ENCODE measurements at regions not wholly inside any gene's neighbourhood (a gene's known extent, or its start where the extent isn't known, plus 50 kb on each side); places are given as distances from the start of the nearest gene placed in this dataset.

DNA sequence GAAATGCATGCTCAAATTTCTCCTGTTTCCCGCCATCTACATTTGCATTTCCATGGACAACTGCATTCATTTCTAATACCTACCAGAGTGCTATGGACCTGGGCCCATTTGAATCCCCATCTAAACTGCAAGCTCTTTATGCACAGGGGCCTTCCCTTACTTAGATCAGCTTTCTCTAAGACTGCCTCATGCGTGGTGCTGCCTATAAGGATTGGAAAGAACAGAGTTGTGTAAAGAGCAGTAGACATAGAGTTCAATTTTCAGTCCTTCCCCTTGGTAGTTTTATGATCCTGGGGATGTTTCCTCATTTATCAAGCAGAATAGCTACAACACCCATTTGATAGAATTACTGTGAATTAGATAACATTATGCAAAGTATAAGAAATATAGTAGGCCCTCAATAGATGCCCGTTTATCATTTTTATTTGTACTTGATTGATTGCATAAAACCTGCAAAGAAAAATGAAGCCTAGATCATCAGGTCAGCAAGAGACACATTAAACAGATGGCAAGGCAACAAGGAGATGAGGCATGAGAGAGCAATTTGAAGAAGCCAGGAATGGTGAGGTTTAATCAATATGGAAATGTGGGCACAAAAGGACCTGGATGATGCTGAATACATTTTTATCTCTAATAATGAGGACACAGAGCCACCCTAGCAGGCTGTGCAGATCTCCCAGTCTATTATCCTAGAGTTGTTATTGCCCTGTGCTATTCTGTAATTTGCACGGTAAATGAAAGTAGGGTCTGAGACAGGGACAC is 359.7 kb downstream of the FAM181B start:
- DNase-seq = no peak
- Histone ChIP-seq H3K4me3 (no peak overlapping the region), H3K4me1 (no peaks in the 10 kb centered on the region), H3K36me3 (no peaks in the 10 kb centered on the region), H3K9me3 (peaks cover 0 to 5% (median 0%) of the 10 kb centered on the region in 3 donors), H3K27ac (no peak overlapping the region), H3K27me3 (no peaks in the 10 kb centered on the region)
- intact Hi-C loops (cut with DNase I; ENCODE audit: low total_unique reads) = no loop called here
- TF ChIP-seq CTCF (IDR thresholded peaks at IDR 0.05) = no peak

GRCh38 chr11:82365351-82365750 is 368.3 kb downstream of the FAM181B start:
- no peaks in the 10 kb centered on the region for H3K36me3 ChIP-seq
- H3K4me1 ChIP-seq = no peaks in the 10 kb centered on the region
- intact Hi-C loops (cut with DNase I; ENCODE audit: low total_unique reads) = no loop called here
- H3K4me3 ChIP-seq = no peak overlapping the region
- no peak for DNase-seq
- H3K9me3 ChIP-seq = no peaks in the 10 kb centered on the region
- H3K27me3 ChIP-seq = no peaks in the 10 kb centered on the region
- TF ChIP-seq CTCF (IDR thresholded peaks at IDR 0.05) = no peak
- no peak overlapping the region for H3K27ac ChIP-seq

GRCh38 chr11:82356316-82356715 is 377.3 kb downstream of the FAM181B start:
- no peak for DNase-seq
- peaks cover 0 to 4% (median 0%) of the 10 kb centered on the region in 3 donors for H3K9me3 ChIP-seq
- H3K27me3 ChIP-seq = no peaks in the 10 kb centered on the region
- H3K4me3 ChIP-seq = no peak overlapping the region
- H3K4me1 ChIP-seq = no peaks in the 10 kb centered on the region
- H3K27ac ChIP-seq = no peak overlapping the region
- no peak for TF ChIP-seq CTCF (IDR thresholded peaks at IDR 0.05)
- intact Hi-C loops (cut with DNase I; ENCODE audit: low total_unique reads) = no loop called here
- no peaks in the 10 kb centered on the region for H3K36me3 ChIP-seq

DNA sequence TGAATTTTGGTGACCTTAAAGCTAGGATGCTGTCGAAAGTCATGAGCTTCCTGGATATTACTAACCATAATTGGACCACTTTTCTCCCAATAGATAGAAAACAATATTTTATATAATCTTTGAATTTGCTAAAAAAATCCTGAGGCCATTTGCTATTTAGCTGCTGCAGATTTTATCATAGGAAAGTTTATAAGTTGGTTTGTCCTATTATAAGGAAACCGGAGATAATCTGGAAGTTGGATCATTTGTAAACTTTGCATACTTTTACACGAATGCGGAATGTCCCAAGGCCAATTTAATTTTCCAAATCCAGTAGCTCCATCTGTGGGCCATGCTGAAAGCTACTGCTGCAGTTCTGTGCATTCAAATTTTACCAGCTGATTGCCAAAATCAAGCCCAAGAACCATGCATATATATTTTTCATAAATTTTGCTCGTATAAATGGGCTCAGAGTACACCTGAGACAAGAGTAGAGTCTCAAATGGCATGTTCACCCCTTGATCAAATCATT is 378.3 kb downstream of the FAM181B start:
- Histone ChIP-seq H3K36me3 (no peaks in the 10 kb centered on the region), H3K4me1 (no peaks in the 10 kb centered on the region), H3K27me3 (no peaks in the 10 kb centered on the region), H3K27ac (no peak overlapping the region), H3K4me3 (no peak overlapping the region), H3K9me3 (peaks cover 0 to 4% (median 0%) of the 10 kb centered on the region in 3 donors)
- intact Hi-C loops (cut with DNase I; ENCODE audit: low total_unique reads) = no loop called here
- no peak for TF ChIP-seq CTCF (IDR thresholded peaks at IDR 0.05)
- DNase-seq = no peak

GRCh38 chr11:82326853-82327252 is 406.8 kb downstream of the FAM181B start:
- Histone ChIP-seq H3K27me3 (no peaks in the 10 kb centered on the region), H3K36me3 (no peaks in the 10 kb centered on the region), H3K4me1 (no peaks in the 10 kb centered on the region), H3K9me3 (no peaks in the 10 kb centered on the region), H3K27ac (no peak overlapping the region), H3K4me3 (no peak overlapping the region)
- intact Hi-C loops (cut with DNase I; ENCODE audit: low total_unique reads) = no loop called here
- DNase-seq = no peak
- no peak for TF ChIP-seq CTCF (IDR thresholded peaks at IDR 0.05)

Measured in tibial artery (tissue), 4 donors.